Psoas muscle (tissue), 7 donors: ENCODE measurements at regions not wholly inside any gene's neighbourhood (a gene's known extent, or its start where the extent isn't known, plus 50 kb on each side); places are given as distances from the start of the nearest gene placed in this dataset.
"Not testable (repeated sequence)": the region's sequence is repeated elsewhere in the genome, so short reads cannot be mapped to it uniquely, and the experiment has no call there.

Source experiments
- ATAC-seq, 4 donors: fragments of 200-7000 bp; cut with Tn5 transposase; one replicate each; pipeline ENCODE4 v1.9.1; 2020; ENCODE audit warnings: moderate library complexity in 3 of 4, mild to moderate bottlenecking in 2 of 4
- DNase-seq, 2 donors: peaks; one replicate each; pipeline ENCODE4 v3.0.0-alpha.2; 2020
- H3K27ac ChIP-seq: fragments of 200-600 bp; one replicate; pipeline ENCODE4 v1.8.0; 2022
- H3K27me3 ChIP-seq, 3 donors: fragments of 200-600 bp in 1 of 3; one replicate each; pipeline versions ENCODE4 v1.6.1 to v1.8.0; 2013 to 2022; ENCODE audit warnings: low read length in 2 of 3, mild to moderate bottlenecking in 2 of 3, moderate library complexity in 1 of 3; ENCODE audit not compliant: insufficient read depth in 3 of 3
- H3K36me3 ChIP-seq, 2 donors: fragments of 200-600 bp in 1 of 2; one replicate each; pipeline versions ENCODE4 v1.6.1 to v1.8.0; 2013 to 2022; ENCODE audit warnings: low read depth in 1 of 2, mild to moderate bottlenecking in 1 of 2, moderate library complexity in 1 of 2; ENCODE audit not compliant: insufficient read depth in 1 of 2
- H3K4me1 ChIP-seq: fragments of 200-600 bp; one replicate; pipeline ENCODE4 v1.8.0; 2022
- H3K4me3 ChIP-seq: fragments of 200-600 bp; one replicate; pipeline ENCODE4 v1.8.0; 2022; ENCODE audit warnings: mild to moderate bottlenecking
- H3K9me3 ChIP-seq: fragments of 200-600 bp; one replicate; pipeline ENCODE4 v1.8.0; 2022
- CTCF ChIP-seq: fragments of 200-600 bp; IDR thresholded peaks from one replicate; pipeline ENCODE4 v1.8.0; 2022; ENCODE audit warnings: antibody characterized with exemption
- WGBS, 3 donors: extraction: QIAGEN DNeasy Blood & Tissue Kit; methylation state at CpG; one replicate each; pipeline versions ENCODE4 v1.1.6 to v1.1.7; 2013; 5-methylcytosine and 5-hydroxymethylcytosine counted together
- intact Hi-C, 2 donors: fragments of 100-400 bp; cut with DNase I; formaldehyde crosslinking; loops; one replicate each; pipeline versions ENCODE4 v1.11.0 to v1.14.2; 2022
- donor health status: healthy with polysubstance abuse.
- donor health status: DM: no; HTN: no; CAD: no; lungs with moderate emphysema.
- donor health status: Bipolar disorder and iron deficiency.
- donor health status: healthy.
- donor health status: DM: yes; HTN: yes; CAD: no.
- donor health status: DM: no; HTN: no; CAD: no.
- donor health status: DM: yes; HTN: yes; CAD: no.

GRCh38 chr1:189804352-189804751 lies 673.3 kb downstream of the BRINP3 start:
- Histone ChIP-seq H3K27me3 (no peaks in the 10 kb centered on the region), H3K9me3 (no peaks in the 10 kb centered on the region), H3K4me3 (no peak overlapping the region), H3K36me3 (no peaks in the 10 kb centered on the region), H3K27ac (no peak overlapping the region), H3K4me1 (no peaks in the 10 kb centered on the region)
- no peak for DNase-seq
- no peak for ATAC-seq
- WGBS, 3 donors: 90 to 98% (median 96%) methylated on average over 2 of the region's 2 CpGs
- no peak for TF ChIP-seq CTCF
- intact Hi-C loops: no loop called here

DNA sequence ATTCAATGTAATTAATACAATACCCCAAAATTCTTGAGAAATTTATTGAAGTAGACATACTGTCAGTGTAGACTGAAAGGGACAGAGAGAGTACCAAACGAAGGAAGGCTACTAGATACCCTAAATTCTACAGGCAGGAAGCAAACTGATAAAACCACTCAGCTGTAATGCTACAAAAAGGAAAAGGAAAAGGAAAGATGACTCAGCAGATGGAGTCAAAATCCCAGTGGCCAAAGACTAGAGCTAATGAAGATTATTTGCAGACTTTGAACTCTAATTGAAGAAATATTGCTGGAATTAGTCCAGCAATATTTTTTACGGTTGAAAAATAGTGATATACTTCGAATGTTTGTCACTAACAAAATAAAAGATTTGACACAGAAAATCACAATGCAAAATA lies 671.9 kb downstream of the BRINP3 start:
- no peak overlapping the region for H3K4me3 ChIP-seq
- no peaks in the 10 kb centered on the region for H3K4me1 ChIP-seq
- no peaks in the 10 kb centered on the region for H3K27me3 ChIP-seq
- DNase-seq (no peak), ATAC-seq (no peak)
- H3K36me3 ChIP-seq: no peaks in the 10 kb centered on the region
- 51 to 56% (median 53%) methylated on average over 3 of the region's 3 CpGs for WGBS, 3 donors
- H3K27ac ChIP-seq: no peak overlapping the region
- TF ChIP-seq CTCF: no peak
- no peaks in the 10 kb centered on the region for H3K9me3 ChIP-seq
- intact Hi-C loops: no loop called here

- H3K36me3 ChIP-seq, H3K4me1 ChIP-seq, H3K4me3 ChIP-seq, H3K27me3 ChIP-seq, intact Hi-C loops, H3K9me3 ChIP-seq, H3K27ac ChIP-seq, ATAC-seq, DNase-seq: not testable (repeated sequence)
- WGBS, 3 donors: 83 to 95% (median 95%) methylated on average over 10 of the region's 10 CpGs
Measured at GRCh38 chr1:189810639-189811038, 667.0 kb downstream of the BRINP3 start.

- no peak overlapping the region for H3K4me3 ChIP-seq
- no peak overlapping the region for H3K27ac ChIP-seq
- intact Hi-C loops: no loop called here
- ATAC-seq: no peak
- H3K36me3 ChIP-seq: no peaks in the 10 kb centered on the region
- no peaks in the 10 kb centered on the region for H3K27me3 ChIP-seq
- H3K4me1 ChIP-seq: no peaks in the 10 kb centered on the region
- no peak for DNase-seq
- no peaks in the 10 kb centered on the region for H3K9me3 ChIP-seq
- WGBS, 3 donors: 72 to 85% (median 80%) methylated on average over 2 of the region's 2 CpGs
- no peak for TF ChIP-seq CTCF
Measured at GRCh38 chr1:189811960-189812359, 665.7 kb downstream of the BRINP3 start.

DNA sequence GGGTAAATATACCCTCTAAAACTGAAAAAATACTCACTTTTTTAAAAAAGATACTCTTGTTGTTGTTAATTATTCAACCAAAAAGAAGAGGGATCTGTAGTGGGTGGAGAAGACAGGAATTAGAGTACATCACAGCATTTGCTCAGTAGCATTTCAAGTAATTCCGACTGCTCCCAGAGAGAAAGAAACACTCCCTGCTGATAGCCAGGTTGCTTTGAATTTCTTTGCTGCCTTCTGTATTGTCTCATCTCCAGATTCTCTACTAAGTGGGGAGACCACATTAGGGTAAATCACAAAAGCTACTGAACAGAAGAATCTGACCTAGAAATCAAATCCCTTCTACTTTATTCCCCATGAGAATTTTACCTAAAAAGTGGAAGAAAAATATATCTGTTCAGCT lies 661.1 kb downstream of the BRINP3 start:
- intact Hi-C loops: no loop called here
- no peaks in the 10 kb centered on the region for H3K27me3 ChIP-seq
- no peak overlapping the region for H3K4me3 ChIP-seq
- H3K9me3 ChIP-seq: no peaks in the 10 kb centered on the region
- no peak overlapping the region for H3K27ac ChIP-seq
- no peaks in the 10 kb centered on the region for H3K36me3 ChIP-seq
- TF ChIP-seq CTCF: no peak
- DNase-seq (no peak), ATAC-seq (no peak)
- H3K4me1 ChIP-seq: no peaks in the 10 kb centered on the region
- 64 to 80% (median 71%) methylated on average over 1 of the region's 1 CpG for WGBS, 3 donors
